ENCODE measurements at regions not wholly inside any gene's neighbourhood (a gene's known extent, or its start where the extent isn't known, plus 50 kb on each side); places are given as distances from the start of the nearest gene placed in this dataset.

DNA sequence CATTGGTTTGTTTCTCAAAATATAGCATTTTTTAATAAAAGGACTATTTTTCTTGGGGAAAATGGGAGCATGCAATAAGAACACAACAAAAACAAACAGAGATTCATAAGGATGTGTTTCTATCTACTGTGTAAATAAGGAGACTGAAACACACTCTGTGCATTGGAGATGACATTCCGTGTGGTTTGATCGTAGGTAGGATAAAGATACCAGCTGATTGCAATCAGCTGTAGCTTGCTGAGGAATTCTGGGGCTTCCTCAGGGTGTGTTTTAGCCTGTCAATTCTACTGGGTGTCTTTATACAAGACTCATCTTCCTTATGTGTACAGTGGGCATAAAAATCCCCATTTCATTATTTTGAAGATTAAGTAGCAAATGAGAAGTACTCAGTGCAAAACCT is 591.6 kb downstream of the DSC3 start:
- ChIA-PET CTCF (no interaction called here), POLR2A (no interaction called here)
- H3K27ac ChIP-seq = no peak overlapping the region
- H3K9me3 ChIP-seq = no peaks in the 10 kb centered on the region
- no peak overlapping the region for H3K4me3 ChIP-seq
- no peak overlapping the region for H3K4me2 ChIP-seq
- no peak for ATAC-seq
- DNase-seq (ENCODE audit: low read depth in 1 of 2, low spot score in 1 of 2) = no peak
- 5% methylated on average over 2 of the region's 2 CpGs for WGBS (ENCODE audit: missing lambda C conversion rate)
- TF ChIP-seq NFE2L2 (conservative IDR thresholded peaks at IDR 0.05; ENCODE audit: low read length) (no peak), CEBPB (IDR thresholded peaks at IDR 0.05) (no peak), CBX8 (IDR thresholded peaks at IDR 0.05) (no peak), FOSL2 (IDR thresholded peaks at IDR 0.05) (no peak), FOSL2 (CRISPR knock-in tag; IDR thresholded peaks at IDR 0.05) (no peak), ZC3H11A (IDR thresholded peaks at IDR 0.05) (no peak), NR3C1 (IDR thresholded peaks at IDR 0.05) (no peak), EHF (CRISPR knock-in tag; IDR thresholded peaks at IDR 0.05) (no peak), ESRRA (IDR thresholded peaks at IDR 0.05; ENCODE audit: borderline replicate concordance, low read length) (no peak), EHMT2 (IDR thresholded peaks at IDR 0.05; ENCODE audit: low read depth) (no peak), POLR2AphosphoS2 (conservative IDR thresholded peaks at IDR 0.05; ENCODE audit: low read length) (no peak), PHF8 (IDR thresholded peaks at IDR 0.05; ENCODE audit: borderline replicate concordance, low read depth) (no peak), ZSCAN20 (CRISPR knock-in tag; IDR thresholded peaks at IDR 0.05) (no peak), SREBF2 (IDR thresholded peaks at IDR 0.05) (no peak), TFCP2L1 (CRISPR knock-in tag; IDR thresholded peaks at IDR 0.05) (no peak), BHLHE40 (IDR thresholded peaks at IDR 0.05; ENCODE audit: low read depth, low read length) (no peak)
- TF ChIP-seq, protein P1, sequence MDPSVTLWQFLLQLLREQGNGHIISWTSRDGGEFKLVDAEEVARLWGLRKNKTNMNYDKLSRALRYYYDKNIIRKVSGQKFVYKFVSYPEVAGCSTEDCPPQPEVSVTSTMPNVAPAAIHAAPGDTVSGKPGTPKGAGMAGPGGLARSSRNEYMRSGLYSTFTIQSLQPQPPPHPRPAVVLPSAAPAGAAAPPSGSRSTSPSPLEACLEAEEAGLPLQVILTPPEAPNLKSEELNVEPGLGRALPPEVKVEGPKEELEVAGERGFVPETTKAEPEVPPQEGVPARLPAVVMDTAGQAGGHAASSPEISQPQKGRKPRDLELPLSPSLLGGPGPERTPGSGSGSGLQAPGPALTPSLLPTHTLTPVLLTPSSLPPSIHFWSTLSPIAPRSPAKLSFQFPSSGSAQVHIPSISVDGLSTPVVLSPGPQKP (IDR thresholded peaks at IDR 0.05; ENCODE audit: low read depth, low read length) = no peak
- no peaks in the 10 kb centered on the region for H3K4me1 ChIP-seq
- FAIRE-seq = no peak

DNA sequence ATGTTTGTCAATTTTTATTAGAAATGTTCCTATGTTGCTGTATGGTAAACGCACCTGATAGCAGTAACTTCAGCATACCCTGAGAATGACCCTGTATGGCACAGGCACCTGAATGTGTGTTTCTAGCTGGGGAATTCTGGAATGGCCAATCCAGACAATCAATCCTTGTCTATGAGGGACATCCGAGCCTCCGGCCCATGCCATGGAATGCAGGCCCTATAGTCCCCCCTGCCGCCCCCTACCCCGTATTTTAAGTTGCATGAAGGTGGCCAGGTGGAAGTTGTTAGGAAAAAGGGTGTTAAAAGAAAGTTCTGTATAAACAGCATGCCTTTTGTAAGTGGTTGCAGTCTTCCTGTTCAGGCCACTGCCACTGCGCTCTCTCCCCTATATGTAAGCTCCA is 595.9 kb downstream of the DSC3 start:
- POLR2A ChIA-PET = no interaction called here
- no peak for ATAC-seq
- Histone ChIP-seq H3K4me1 (no peaks in the 10 kb centered on the region), H3K4me2 (no peak overlapping the region), H3K4me3 (no peak overlapping the region), H3K9me3 (no peaks in the 10 kb centered on the region), H3K27ac (no peak overlapping the region)
- CTCF ChIA-PET = no interaction called here
- 24% methylated on average over 5 of the region's 6 CpGs for WGBS (ENCODE audit: missing lambda C conversion rate)
- FAIRE-seq = no peak
- TF ChIP-seq SMC3 (IDR thresholded peaks at IDR 0.05) = no peak
- no peak for TF ChIP-seq EHF (CRISPR knock-in tag; IDR thresholded peaks at IDR 0.05)
- TF ChIP-seq TP53 (CRISPR knock-in tag; IDR thresholded peaks at IDR 0.05) = no peak
- no peak for TF ChIP-seq GATA3 (IDR thresholded peaks at IDR 0.05; ENCODE audit: borderline replicate concordance)
- DNase-seq (ENCODE audit: low read depth in 1 of 2, low spot score in 1 of 2) = no peak

DNA sequence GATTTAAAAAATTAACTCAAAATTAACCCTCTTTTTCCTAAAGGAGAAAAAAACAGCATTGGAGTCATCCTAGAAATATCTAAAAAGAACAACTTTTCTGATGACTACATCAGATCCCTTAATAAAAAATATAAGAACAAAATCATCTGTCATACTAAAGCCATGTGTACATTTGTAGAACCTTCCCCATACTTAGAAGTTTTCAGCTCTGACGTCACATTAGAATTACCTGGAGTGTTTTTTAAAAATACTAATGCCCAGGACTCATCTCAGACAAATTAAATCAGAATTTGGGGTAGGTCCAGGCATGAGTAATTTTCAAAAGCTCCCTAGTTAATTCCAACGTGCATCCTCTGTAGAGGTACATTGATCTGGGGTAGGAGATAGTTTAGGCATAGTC is 598.0 kb downstream of the DSC3 start:
- POLR2A ChIA-PET = no interaction called here
- Histone ChIP-seq H3K27ac (no peak overlapping the region), H3K4me3 (no peak overlapping the region), H3K9me3 (no peaks in the 10 kb centered on the region), H3K4me2 (no peak overlapping the region), H3K4me1 (no peaks in the 10 kb centered on the region)
- FAIRE-seq (no peak), DNase-seq (ENCODE audit: low read depth in 1 of 2, low spot score in 1 of 2) (no peak), ATAC-seq (no peak)
- WGBS (ENCODE audit: missing lambda C conversion rate) = 3% methylated on average over 2 of the region's 2 CpGs
- CTCF ChIA-PET = no interaction called here
- no peak for TF ChIP-seq RAD21 (conservative IDR thresholded peaks at IDR 0.05 in 1 of 2, IDR thresholded peaks at IDR 0.05 in 1 of 2)
- TF ChIP-seq NR3C1 (IDR thresholded peaks at IDR 0.05) = no peak
- TF ChIP-seq ESRRA (IDR thresholded peaks at IDR 0.05; ENCODE audit: borderline replicate concordance, low read length) = no peak
- no peak for TF ChIP-seq NPAS2 (CRISPR knock-in tag; IDR thresholded peaks at IDR 0.05; ENCODE audit: borderline replicate concordance)
- TF ChIP-seq MAFK (IDR thresholded peaks at IDR 0.05; ENCODE audit: partially characterized antibody) = no peak
- TF ChIP-seq EHMT2 (IDR thresholded peaks at IDR 0.05; ENCODE audit: low read depth) = no peak
- TF ChIP-seq, protein P2, sequence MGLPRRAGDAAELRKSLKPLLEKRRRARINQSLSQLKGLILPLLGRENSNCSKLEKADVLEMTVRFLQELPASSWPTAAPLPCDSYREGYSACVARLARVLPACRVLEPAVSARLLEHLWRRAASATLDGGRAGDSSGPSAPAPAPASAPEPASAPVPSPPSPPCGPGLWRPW (IDR thresholded peaks at IDR 0.05) = no peak
- TF ChIP-seq PHF8 (IDR thresholded peaks at IDR 0.05; ENCODE audit: borderline replicate concordance, low read depth) = no peak
- TF ChIP-seq GATA3 (IDR thresholded peaks at IDR 0.05; ENCODE audit: borderline replicate concordance) = no peak
- no peak for TF ChIP-seq RFX5 (IDR thresholded peaks at IDR 0.05)
- TF ChIP-seq ZC3H11A (IDR thresholded peaks at IDR 0.05) = no peak
- TF ChIP-seq, protein P3, sequence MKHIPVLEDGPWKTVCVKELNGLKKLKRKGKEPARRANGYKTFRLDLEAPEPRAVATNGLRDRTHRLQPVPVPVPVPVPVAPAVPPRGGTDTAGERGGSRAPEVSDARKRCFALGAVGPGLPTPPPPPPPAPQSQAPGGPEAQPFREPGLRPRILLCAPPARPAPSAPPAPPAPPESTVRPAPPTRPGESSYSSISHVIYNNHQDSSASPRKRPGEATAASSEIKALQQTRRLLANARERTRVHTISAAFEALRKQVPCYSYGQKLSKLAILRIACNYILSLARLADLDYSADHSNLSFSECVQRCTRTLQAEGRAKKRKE (CRISPR knock-in tag; IDR thresholded peaks at IDR 0.05; ENCODE audit: low read depth) = no peak
